IMR-90 (cell line): ENCODE measurements at regions not wholly inside any gene's neighbourhood (a gene's known extent, or its start where the extent isn't known, plus 50 kb on each side); places are given as distances from the start of the nearest gene placed in this dataset.

Source experiments
- ATAC-seq: fragments of 200-7000 bp; cut with Tn5 transposase; 2 replicates; pipeline ENCODE4 v1.9.1; 2020; ENCODE audit warnings: low read depth, mild to moderate bottlenecking, moderate library complexity
- BruUV-seq: library from RNA; stranded (reverse); fragments of 400-500 nt; replicated peaks from 2 replicates; lab custom pipeline; 2021; lab: Mats Ljungman, UMichigan
- CTCF ChIA-PET: fragments of 300-600 bp; formaldehyde crosslinking; extraction: SDS; loops from one replicate; lab custom pipeline; 2021; ENCODE audit warnings: antibody characterized with exemption; lab: Yijun Ruan, JAX
- POLR2A ChIA-PET: fragments of 300-600 bp; sonication (Branson Sonifier 250); formaldehyde crosslinking; loops from one replicate; lab custom pipeline; 2022; ENCODE audit warnings: antibody characterized with exemption; ENCODE audit not compliant: unreplicated experiment; lab: Charles Lee
- DNase-seq: peaks from one replicate; pipeline ENCODE4 v3.0.0; 2013
- H2AFZ ChIP-seq: replicated peaks from 2 replicates; pipeline ENCODE3; 2013; ENCODE audit warnings: low read length, mild to moderate bottlenecking; ENCODE audit not compliant: poor library complexity
- H2AK5ac ChIP-seq: 2 replicates; pipeline ENCODE4 v1.6.1; 2013; ENCODE audit warnings: low read depth, low read length, inconsistent platforms
- H2AK9ac ChIP-seq: replicated peaks from 2 replicates; pipeline ENCODE3; 2013; ENCODE audit warnings: mild to moderate bottlenecking, low read depth, low read length, moderate library complexity; ENCODE audit not compliant: poor library complexity
- H2BK120ac ChIP-seq: 2 replicates; pipeline ENCODE4 v1.6.1; 2013; ENCODE audit warnings: low read depth, low read length, inconsistent platforms
- H2BK15ac ChIP-seq: 3 replicates; pipeline ENCODE4 v1.6.1; 2013; ENCODE audit warnings: low read depth, low read length, inconsistent platforms
- H2BK20ac ChIP-seq: 2 replicates; pipeline ENCODE4 v1.6.1; 2013; ENCODE audit warnings: low read depth, mild to moderate bottlenecking, inconsistent platforms, low read length, moderate library complexity
- H2BK5ac ChIP-seq: 2 replicates; pipeline ENCODE4 v1.6.1; 2013; ENCODE audit warnings: mild to moderate bottlenecking, low read depth, low read length, inconsistent platforms; ENCODE audit not compliant: poor library complexity, severe bottlenecking
- H3K14ac ChIP-seq: replicated peaks from 2 replicates; pipeline ENCODE4 v1.6.1; 2013; ENCODE audit warnings: low read depth, low read length, inconsistent platforms
- H3K18ac ChIP-seq: 2 replicates; pipeline ENCODE4 v1.6.1; 2013; ENCODE audit warnings: low read depth, low read length, control low read depth
- H3K23ac ChIP-seq: 2 replicates; pipeline ENCODE4 v1.6.1; 2013; ENCODE audit warnings: low read depth, low read length, inconsistent platforms
- H3K27ac ChIP-seq: 2 replicates; pipeline ENCODE4 v1.5.1; 2013; ENCODE audit warnings: mild to moderate bottlenecking, control low read depth, low read length; ENCODE audit not compliant: insufficient read depth
- H3K27me3 ChIP-seq: 2 replicates; pipeline ENCODE4 v1.6.1; 2013; ENCODE audit warnings: low read length; ENCODE audit not compliant: control insufficient read depth, insufficient read depth
- H3K36me3 ChIP-seq: 2 replicates; pipeline ENCODE4 v1.6.1; 2013; ENCODE audit warnings: low read length, mixed read lengths; ENCODE audit not compliant: control insufficient read depth, insufficient read depth
- H3K4ac ChIP-seq: 2 replicates; pipeline ENCODE4 v1.6.1; 2013; ENCODE audit warnings: low read depth, low read length, inconsistent platforms
- H3K4me1 ChIP-seq: 2 replicates; pipeline ENCODE4 v1.6.1; 2013; ENCODE audit warnings: low read length, mixed read lengths; ENCODE audit not compliant: control insufficient read depth, insufficient read depth
- H3K4me2 ChIP-seq: 2 replicates; pipeline ENCODE4 v1.6.1; 2013; ENCODE audit warnings: low read depth, mild to moderate bottlenecking, control low read depth, low read length, moderate library complexity
- H3K4me3 ChIP-seq: 2 replicates; pipeline ENCODE4 v1.5.1; 2013; ENCODE audit warnings: low read depth, mild to moderate bottlenecking, control low read depth, low read length, moderate library complexity; ENCODE audit not compliant: insufficient read depth
- H3K56ac ChIP-seq: 2 replicates; pipeline ENCODE4 v1.6.1; 2013; ENCODE audit warnings: low read length, inconsistent platforms; ENCODE audit not compliant: insufficient read depth; ENCODE audit errors: extremely low read depth
- H3K79me1 ChIP-seq, 2 experiments: 2 replicates each; pipeline ENCODE4 v1.6.1; 2013; ENCODE audit warnings: low read length in 2 of 2, inconsistent platforms in 1 of 2, low read depth in 1 of 2
- H3K9ac ChIP-seq: 2 replicates; pipeline ENCODE4 v1.6.1; 2013; ENCODE audit warnings: low read depth, low read length, control low read depth
- H3K9me1 ChIP-seq: 2 replicates; pipeline ENCODE4 v1.6.1; 2013; ENCODE audit warnings: low read length, inconsistent platforms; ENCODE audit not compliant: insufficient read depth
- H3K9me3 ChIP-seq: 2 replicates; pipeline ENCODE4 v1.6.1; 2013; ENCODE audit warnings: low read length; ENCODE audit not compliant: control insufficient read depth, insufficient read depth
- H4K20me1 ChIP-seq: 2 replicates; pipeline ENCODE4 v1.6.1; 2013; ENCODE audit warnings: low read length, inconsistent platforms; ENCODE audit not compliant: insufficient read depth
- H4K5ac ChIP-seq: 2 replicates; pipeline ENCODE4 v1.6.1; 2013; ENCODE audit warnings: mild to moderate bottlenecking, low read depth, low read length, control low read depth
- H4K8ac ChIP-seq, 2 experiments: 2 replicates each; pipeline ENCODE4 v1.6.1; 2013; ENCODE audit warnings: low read depth in 2 of 2, low read length in 2 of 2, control low read depth in 1 of 2, inconsistent platforms in 1 of 2
- H4K91ac ChIP-seq: 2 replicates; pipeline ENCODE4 v1.6.1; 2013; ENCODE audit warnings: low read depth, low read length, inconsistent platforms; ENCODE audit not compliant: insufficient read depth
- BHLHE40 ChIP-seq: fragments of 150-350 bp; IDR thresholded peaks from 2 replicates; pipeline ENCODE4 v1.6.1; 2016; ENCODE audit warnings: mild to moderate bottlenecking, low read depth, low read length
- CEBPB ChIP-seq: IDR thresholded peaks from 2 replicates; pipeline ENCODE4 v1.6.1; 2012; ENCODE audit warnings: low read depth, low read length, improper control_type of control experiment
- CHD1 ChIP-seq: IDR thresholded peaks from 2 replicates; pipeline ENCODE4 v1.6.1; 2012; ENCODE audit warnings: low read depth, low read length, improper control_type of control experiment
- CTCF ChIP-seq: conservative IDR thresholded peaks from 2 replicates; pipeline ENCODE4 v1.5.1; 2012; ENCODE audit warnings: mild to moderate bottlenecking, low read depth, low read length, improper control_type of control experiment
- FOS ChIP-seq: fragments of 150-350 bp; IDR thresholded peaks from 2 replicates; pipeline ENCODE4 v1.6.1; 2016; ENCODE audit warnings: low read depth, low read length
- MAFK ChIP-seq: IDR thresholded peaks from 2 replicates; pipeline ENCODE4 v1.6.1; 2012; ENCODE audit warnings: low read depth, low read length, improper control_type of control experiment
- MAZ ChIP-seq: IDR thresholded peaks from 2 replicates; pipeline ENCODE4 v1.6.1; 2012; ENCODE audit warnings: low read depth, mild to moderate bottlenecking, low read length, improper control_type of control experiment, moderate library complexity, borderline replicate concordance
- MXI1 ChIP-seq: IDR thresholded peaks from 2 replicates; pipeline ENCODE4 v1.6.1; 2012; ENCODE audit warnings: low read depth, mild to moderate bottlenecking, low read length, moderate library complexity, borderline replicate concordance
- NFE2L2 ChIP-seq: fragments of 150-350 bp; IDR thresholded peaks from 2 replicates; pipeline ENCODE4 v1.6.1; 2016; ENCODE audit warnings: low read depth, mild to moderate bottlenecking, low read length
- POLR2A ChIP-seq: IDR thresholded peaks from 2 replicates; pipeline ENCODE4 v1.6.1; 2012; ENCODE audit warnings: mild to moderate bottlenecking, low read depth, low read length
- RAD21 ChIP-seq: IDR thresholded peaks from 2 replicates; pipeline ENCODE4 v1.6.1; 2012; ENCODE audit warnings: low read length, improper control_type of control experiment
- RCOR1 ChIP-seq: IDR thresholded peaks from 2 replicates; pipeline ENCODE4 v1.6.1; 2012; ENCODE audit warnings: mild to moderate bottlenecking, low read length, improper control_type of control experiment; ENCODE audit not compliant: insufficient replicate concordance
- RFX5 ChIP-seq: IDR thresholded peaks from 2 replicates; pipeline ENCODE4 v1.8.0; 2012; ENCODE audit warnings: low read depth, mild to moderate bottlenecking, low read length, moderate library complexity
- SMC3 ChIP-seq: fragments of 150-350 bp; IDR thresholded peaks from 2 replicates; pipeline ENCODE4 v1.6.1; 2016; ENCODE audit warnings: low read depth, mild to moderate bottlenecking, antibody characterized with exemption, low read length, moderate library complexity
- USF2 ChIP-seq: fragments of 150-350 bp; IDR thresholded peaks from 2 replicates; pipeline ENCODE4 v1.6.1; 2017; ENCODE audit warnings: mild to moderate bottlenecking, antibody characterized with exemption, low read length, low read depth
- WGBS, 2 experiments: methylation state at CpG; one replicate each; pipeline versions ENCODE4 v1.1.5 to v1.1.7; 2013; ENCODE audit warnings: missing lambda C conversion rate in 2 of 2; ENCODE audit not compliant: insufficient read length in 1 of 2; ENCODE audit errors: extremely low coverage in 2 of 2; 5-methylcytosine and 5-hydroxymethylcytosine counted together
- dilution Hi-C: fragments of 300-500 bp; cut with HindIII; formaldehyde crosslinking; loops from one replicate; pipeline ENCODE4 v1.14.3; 2018; ENCODE audit warnings: low sequenced_read_pairs; ENCODE audit not compliant: unreplicated experiment
- in situ Hi-C: fragments of 300-500 bp; cut with MboI; formaldehyde crosslinking; loops from 3 replicates; pipeline ENCODE4 v1.14.3; 2019; ENCODE audit warnings: low sequenced_read_pairs, inconsistent platforms, mixed read lengths
- intact Hi-C: fragments of 100-400 bp; cut with micrococcal nuclease; formaldehyde crosslinking; loops from 2 replicates; pipeline ENCODE4 v1.10.0; 2022
- TF ChIP-seq, protein P1 (sequence below): fragments of 150-350 bp; IDR thresholded peaks from 2 replicates; pipeline ENCODE4 v1.6.1; 2016; ENCODE audit warnings: low read depth, mild to moderate bottlenecking, low read length, moderate library complexity, borderline replicate concordance

DNA sequence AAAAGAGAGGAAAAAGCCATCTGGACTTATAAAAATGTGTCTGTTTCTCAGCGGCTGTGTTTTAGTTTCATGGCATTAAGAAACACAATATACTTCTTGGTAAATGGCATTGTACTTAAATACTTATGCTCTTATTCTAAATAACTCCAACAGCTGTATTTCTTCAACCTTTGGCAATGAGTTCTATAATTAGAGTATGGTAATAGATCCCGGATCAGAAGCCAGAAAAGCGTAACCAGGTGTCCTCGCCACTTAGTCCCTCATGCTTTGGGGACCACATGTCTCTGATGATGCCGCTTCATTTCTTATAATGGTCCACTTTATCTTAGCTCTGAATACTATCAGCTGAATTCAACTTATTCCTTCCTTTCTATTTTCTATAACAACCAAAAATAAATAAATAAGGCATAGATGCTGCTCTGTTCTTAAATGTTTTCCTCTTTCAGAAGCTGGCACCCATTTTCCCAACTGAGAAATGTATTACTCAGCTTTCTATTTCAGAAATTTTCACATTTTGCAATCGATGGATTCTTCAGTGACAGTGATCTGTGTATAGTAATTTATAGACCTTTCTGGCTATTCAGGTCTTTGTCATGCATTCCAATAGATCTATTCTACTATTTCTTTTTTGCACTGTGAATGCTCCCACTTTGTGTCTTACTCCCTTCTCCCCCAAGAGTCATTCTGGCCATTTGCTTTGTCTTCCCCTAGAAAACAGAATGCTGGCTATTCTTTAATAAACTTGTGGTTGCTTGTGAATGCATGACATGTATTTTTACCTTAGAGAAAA is 87.6 kb upstream of the KBTBD8 start:
- no peak overlapping the region for H4K5ac ChIP-seq
- TF ChIP-seq MXI1 (no peak), CHD1 (no peak), CEBPB (no peak), NFE2L2 (no peak), MAFK (no peak), RAD21 (no peak), CTCF (no peak), BHLHE40 (no peak), SMC3 (no peak), RCOR1 (no peak), RFX5 (no peak), FOS (no peak), USF2 (no peak), POLR2A (no peak), MAZ (no peak)
- TF ChIP-seq, protein P1, sequence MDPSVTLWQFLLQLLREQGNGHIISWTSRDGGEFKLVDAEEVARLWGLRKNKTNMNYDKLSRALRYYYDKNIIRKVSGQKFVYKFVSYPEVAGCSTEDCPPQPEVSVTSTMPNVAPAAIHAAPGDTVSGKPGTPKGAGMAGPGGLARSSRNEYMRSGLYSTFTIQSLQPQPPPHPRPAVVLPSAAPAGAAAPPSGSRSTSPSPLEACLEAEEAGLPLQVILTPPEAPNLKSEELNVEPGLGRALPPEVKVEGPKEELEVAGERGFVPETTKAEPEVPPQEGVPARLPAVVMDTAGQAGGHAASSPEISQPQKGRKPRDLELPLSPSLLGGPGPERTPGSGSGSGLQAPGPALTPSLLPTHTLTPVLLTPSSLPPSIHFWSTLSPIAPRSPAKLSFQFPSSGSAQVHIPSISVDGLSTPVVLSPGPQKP = no peak
- no peak overlapping the region for H2BK5ac ChIP-seq
- ATAC-seq (no peak), DNase-seq (no peak)
- H2BK15ac ChIP-seq = no peak overlapping the region
- H3K79me1 ChIP-seq = no peaks in the 10 kb centered on the region
- H4K8ac ChIP-seq = no peak overlapping the region
- intact Hi-C loops (no loop called here), dilution Hi-C loops (no loop called here), in situ Hi-C loops (no loop called here)
- no CpG with 5 or more reads among the region's 6 CpGs for WGBS, 2 experiments
- no peak overlapping the region for H3K56ac ChIP-seq
- H3K4ac ChIP-seq = no peak overlapping the region
- H3K23ac ChIP-seq = no peak overlapping the region
- no peaks in the 10 kb centered on the region for H3K36me3 ChIP-seq
- H3K4me3 ChIP-seq = no peak overlapping the region
- no peaks in the 10 kb centered on the region for H3K9me3 ChIP-seq
- H2AK9ac ChIP-seq = no peak overlapping the region
- no peaks in the 10 kb centered on the region for H4K20me1 ChIP-seq
- H2BK120ac ChIP-seq = no peak overlapping the region
- POLR2A ChIA-PET = no interaction called here
- no peak overlapping the region for H3K9ac ChIP-seq
- no peak overlapping the region for H2AFZ ChIP-seq
- no peak overlapping the region for H2BK20ac ChIP-seq
- H4K91ac ChIP-seq = no peak overlapping the region
- no peak overlapping the region for H3K14ac ChIP-seq
- no peaks in the 10 kb centered on the region for H3K4me1 ChIP-seq
- H3K4me2 ChIP-seq = no peak overlapping the region
- H3K9me1 ChIP-seq = no peaks in the 10 kb centered on the region
- no peak overlapping the region for H3K18ac ChIP-seq
- BruUV-seq = no TSS peak
- no peak overlapping the region for H3K27ac ChIP-seq
- CTCF ChIA-PET = no interaction called here
- peaks cover 2% of the 10 kb centered on the region; the same call in 1 of the 2 replicates for H3K27me3 ChIP-seq
- no peak overlapping the region for H2AK5ac ChIP-seq
